Germinal center (tissue), 1 donor: ENCODE measurements at regions not wholly inside any gene's neighbourhood (a gene's known extent, or its start where the extent isn't known, plus 50 kb on each side); places are given as distances from the start of the nearest gene placed in this dataset.
"Not testable (repeated sequence)": the region's sequence is repeated elsewhere in the genome, so short reads cannot be mapped to it uniquely, and the experiment has no call there.

Experiments
- DNase-seq: peaks from one replicate; pipeline ENCODE4 v3.0.0; 2012; ENCODE audit warnings: mixed read lengths, low spot score

DNA sequence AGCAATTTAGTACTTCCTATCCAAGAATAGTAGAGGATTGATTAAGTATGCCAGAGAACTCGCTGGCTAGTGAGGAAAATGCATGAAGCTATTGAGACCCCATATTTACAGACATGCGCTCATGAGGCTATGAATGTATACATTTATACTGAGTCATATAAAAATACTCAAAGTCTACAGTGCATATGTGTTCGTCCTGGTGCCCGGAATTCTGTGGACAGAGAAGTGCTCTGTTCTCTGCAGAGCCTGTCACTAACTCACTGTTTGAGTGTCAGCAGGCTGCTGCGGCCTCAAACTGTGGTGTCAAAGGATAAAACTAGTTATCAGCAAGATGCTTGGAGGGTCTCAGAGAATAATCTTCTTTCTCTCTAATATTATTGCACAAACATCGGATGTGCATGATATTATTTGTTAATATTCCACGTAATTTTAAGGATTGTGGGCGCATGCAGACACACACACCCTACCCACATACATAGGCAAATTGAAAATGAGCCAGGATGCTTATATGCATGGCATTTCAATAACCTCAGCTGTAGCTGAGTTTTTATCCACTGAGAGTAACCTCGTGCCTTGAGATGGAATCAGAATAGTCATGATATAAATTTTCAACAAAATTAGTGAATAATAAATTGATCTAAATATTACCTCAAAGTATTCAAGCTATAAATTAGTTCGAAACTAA is 50.0 kb upstream of the TSC22D2 start:
- no peak for DNase-seq

DNA sequence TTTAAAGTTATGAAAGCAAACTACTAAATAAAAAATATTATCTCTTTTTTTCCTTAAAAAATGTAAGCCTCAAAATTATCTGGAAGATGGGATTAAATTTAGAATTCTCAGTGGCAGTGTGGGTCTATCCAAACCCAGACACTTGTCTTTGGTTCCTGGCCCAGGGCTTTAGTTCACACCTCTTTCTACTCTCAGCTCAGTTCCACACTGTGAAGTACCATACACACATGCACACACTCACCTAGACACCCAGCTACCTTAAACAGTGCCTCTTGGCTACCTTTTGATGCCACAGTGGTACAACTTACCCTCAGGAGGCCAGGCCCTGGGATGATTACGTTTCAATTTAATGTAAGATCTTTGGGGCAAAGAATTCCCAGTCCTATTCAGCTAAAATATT is 51.0 kb upstream of the TSC22D2 start:
- no peak for DNase-seq

DNA sequence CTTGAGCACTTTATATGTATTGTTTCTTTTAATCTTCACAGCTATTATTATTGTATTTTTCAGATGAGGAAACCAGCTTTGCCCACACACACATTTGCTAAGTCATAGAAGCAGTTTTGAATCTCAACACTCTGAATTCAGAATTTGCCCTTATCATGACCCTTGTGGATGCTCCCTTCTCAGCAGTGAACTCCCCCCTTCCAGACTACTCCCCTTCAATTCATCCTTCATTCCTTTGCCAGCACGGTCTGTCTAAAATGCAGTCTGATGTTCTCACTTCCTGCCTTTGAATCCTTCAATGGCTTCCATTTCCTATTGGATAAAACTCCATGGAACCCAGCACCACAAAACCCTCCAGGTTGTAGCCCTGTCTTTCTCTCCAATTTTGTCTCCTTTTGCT is 52.5 kb upstream of the TSC22D2 start:
- no peak for DNase-seq

DNA sequence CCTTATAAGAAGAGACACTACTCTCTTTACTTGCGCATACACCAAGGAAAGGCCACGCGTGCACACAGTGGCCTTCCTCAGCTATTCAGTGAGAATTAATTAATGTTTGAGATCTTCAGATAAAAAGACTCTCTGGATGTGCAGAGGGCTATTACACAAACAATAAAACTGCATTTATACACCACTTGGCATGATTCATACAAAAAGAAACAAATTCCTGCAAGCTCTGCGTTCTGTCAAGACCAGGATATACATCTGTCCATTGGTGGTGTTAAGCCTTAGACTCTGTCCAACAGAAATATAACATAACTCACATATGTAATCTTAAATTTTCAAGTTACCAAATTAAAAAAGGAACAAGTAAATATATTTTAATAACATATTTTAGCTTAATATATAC is 55.2 kb upstream of the TSC22D2 start:
- DNase-seq, result no peak

DNA sequence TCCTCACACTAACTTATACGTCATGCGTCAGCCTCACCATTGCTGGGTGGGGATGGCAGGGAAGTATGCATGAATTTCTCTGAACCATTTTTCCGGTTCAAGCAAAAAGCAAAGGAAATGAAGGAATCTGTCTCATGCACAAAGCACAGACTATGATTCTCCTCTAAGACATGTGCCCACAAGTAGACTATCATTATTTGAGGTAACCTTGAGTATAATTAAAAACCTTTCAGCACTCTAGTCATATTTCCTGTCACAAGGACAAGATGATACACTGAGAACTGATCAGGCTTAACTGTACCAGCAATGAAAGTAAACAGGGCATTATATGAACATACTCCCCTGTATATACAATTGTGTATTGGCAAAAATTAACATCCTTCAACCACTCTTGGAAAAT is 56.7 kb upstream of the TSC22D2 start:
- no peak for DNase-seq

DNA sequence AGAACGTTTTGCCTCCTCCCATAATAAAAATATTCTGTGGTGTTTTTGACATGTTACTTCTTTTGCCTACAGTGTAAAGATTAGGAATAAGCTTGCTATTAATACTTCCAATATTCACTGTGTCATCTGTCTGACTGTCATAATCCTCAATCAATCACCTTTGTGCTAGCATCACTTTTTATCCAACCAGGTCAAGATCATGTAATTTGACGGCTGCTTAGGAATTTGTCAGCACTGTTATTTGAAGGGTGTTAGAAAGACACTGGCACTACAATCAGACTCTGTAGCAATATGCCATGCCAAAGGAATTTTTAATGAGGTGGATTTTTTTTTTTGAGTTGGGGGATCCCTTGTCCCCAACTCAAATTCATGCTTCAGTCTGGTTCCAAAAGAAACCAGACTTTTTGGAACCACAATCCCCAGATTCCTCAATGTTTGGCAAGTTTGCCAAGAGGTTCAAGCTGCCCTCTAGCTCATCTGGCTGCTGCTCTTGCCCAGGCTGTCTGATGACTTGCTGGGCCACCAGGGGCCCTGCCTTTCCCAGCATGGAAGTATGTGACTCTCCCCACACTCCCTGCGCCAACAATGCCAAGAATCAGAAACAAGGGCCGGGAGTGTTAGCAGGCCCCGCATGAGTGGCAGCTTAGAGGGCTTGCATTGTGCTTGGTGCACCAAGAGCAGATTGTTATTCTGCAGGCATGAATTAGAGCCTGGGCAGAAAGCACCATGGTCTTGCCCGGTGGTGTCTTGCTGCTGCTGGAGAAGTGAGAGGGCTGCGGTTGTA is 58.6 kb upstream of the TSC22D2 start:
- no peak for DNase-seq

DNA sequence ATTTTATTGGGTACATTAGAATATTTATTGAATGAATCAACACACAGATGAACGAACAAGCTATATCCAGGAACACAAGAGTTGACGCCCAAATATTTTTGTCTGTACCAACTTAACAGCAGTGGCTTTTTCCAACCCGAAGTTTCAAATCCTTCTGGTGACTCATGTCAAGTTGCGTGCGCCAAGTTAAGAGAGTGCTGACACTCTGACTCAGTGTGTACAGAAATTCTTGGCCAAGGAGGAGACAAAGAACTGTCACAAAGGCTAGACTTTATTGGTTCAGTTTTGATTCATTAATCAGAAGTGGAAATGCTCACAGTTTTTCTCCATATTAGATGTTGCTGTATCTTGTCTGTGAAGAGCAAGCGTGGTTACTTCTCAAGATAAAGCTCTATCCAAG is 59.6 kb upstream of the TSC22D2 start:
- DNase-seq, result no peak

DNA sequence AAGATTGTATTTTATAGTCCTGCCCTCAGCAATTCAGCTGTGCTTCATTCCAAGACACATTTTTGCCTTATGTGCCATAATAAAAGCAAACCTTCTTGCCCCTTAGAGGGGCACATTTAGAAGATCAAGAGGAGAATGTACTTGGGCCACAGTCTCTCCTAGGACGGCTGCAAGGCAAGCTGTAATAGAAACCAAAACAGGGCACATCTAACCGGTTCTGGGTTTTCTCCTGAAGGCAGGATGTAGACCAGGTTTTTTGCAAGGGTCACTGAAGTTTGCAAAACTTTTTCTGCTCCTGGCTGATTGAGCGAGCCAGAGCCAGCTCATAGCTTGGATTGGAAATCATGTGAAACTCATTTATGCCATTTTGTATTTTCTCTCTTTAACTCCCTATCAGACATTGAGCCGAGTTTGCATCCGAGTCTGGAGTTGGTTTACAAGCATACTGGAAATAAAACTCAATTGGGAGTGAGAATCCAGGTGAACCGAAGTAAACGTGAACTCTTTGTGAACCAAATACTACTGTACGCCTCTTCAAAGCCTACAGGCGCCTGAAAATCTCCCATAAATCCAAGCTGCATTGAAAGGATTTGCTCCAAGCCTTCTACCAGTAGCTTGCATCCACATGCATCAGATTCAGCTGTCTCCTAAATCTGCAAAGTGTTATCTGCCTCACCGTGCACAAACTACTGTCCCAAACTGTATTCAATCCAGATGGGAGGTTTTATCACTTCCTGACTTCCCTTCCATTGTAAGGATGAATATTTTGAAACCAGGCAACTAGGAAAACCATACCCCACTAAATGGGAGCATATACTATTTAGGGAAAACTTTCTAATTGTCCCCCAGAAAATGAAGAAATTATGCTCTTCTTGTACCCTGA is 60.9 kb upstream of the TSC22D2 start:
- DNase-seq, result no peak

DNA sequence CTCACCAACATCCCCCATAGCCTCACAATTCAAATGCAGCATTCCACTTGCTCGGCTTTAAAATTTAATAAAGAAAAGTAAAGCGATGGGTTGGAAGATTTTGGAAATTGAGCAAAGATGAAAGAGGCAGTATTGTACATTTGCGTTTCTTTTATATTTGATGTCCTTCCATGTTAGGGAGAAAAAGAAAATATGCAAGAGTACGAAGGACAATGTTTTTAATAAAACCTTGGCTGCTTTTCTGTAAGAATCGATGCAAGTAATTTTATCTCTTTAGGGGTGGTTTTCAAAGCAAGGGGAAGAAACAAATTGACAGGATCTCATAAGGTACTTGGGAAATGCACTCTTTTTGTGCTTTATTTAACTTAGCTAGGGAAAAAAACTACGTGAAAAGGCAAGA is 61.8 kb upstream of the TSC22D2 start:
- DNase-seq, result no peak

DNA sequence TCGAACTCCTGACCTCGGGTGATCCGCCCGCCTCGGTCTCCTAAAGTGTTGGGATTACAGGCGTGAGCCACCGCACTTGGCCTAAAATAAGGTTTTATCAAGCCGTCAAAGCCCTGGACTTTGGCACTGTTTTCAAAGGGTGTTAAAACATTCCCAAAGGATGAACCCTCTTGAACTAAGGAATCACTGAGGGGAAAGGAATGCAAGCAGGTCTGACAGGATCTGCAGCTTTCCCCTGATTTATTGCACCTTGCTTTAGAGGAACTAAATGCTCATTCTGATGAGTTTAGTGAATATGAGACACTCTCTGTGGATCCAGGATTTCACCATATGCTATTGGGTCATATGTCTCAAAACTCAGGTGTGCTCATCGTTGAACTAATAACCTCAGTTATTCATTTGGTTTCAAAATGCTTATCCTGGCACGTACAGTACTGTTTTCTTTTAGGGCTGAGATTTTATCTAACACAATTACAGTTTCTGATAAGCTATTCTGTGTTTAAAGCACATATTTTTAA is 63.0 kb upstream of the TSC22D2 start:
- DNase-seq, result no peak

DNA sequence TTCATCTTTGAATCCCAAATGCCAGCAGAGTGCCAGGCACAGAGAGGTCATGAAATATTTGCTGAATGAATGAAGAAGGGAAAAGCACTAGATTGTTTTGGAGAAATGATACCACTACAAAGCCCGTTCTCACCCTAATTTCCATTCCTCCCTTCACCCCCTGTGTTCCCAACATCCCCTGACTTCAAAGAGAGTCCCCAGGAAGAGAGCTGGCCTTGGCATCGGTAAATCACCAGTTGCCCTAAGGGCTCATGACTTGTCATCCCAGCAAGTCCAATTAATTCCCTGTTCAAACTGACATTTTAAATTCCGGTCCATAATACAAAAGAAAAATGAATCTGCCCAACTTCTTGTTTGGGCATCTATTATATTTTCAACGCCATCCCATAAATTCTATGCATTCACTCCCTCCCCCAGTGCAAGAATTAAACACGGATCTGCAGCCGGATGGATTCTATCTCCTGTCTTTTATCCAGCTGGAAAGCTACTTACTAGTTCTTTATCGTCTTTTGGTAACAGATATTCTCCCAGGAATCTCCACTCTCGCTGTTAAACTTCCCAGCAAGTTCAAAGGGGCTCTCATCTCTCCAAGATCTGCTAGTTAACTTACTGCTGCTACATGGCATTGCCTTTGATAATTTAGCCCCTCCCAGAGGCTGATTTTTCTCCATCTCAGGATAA is 63.9 kb upstream of the TSC22D2 start:
- DNase-seq, result no peak

DNA sequence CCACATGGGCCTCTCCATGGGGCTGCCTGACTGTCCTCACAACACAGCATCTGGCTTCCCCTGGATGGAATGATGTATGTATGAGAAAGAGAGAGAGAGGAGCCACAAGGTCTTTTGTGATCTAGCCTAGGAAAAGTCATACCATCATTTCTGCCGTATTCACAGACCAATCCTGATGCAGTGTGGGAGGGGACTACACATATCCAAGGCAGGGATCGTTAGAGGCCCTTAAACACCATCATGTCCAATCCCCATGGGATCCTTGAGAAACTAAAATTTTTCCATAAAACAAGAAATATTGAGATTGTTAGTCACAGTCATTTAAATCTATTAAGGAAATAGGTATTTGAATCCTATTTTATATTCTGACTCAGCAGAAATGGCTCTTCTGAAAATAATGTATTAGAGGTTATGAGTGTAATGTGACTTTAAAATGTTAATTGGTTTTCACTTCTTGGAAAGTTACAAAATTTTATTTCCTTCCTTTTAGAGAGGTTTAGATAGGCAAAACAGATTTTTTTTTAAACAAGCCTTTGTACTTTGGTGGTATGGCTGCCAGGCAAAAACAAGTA is 65.1 kb upstream of the TSC22D2 start:
- no peak for DNase-seq

DNA sequence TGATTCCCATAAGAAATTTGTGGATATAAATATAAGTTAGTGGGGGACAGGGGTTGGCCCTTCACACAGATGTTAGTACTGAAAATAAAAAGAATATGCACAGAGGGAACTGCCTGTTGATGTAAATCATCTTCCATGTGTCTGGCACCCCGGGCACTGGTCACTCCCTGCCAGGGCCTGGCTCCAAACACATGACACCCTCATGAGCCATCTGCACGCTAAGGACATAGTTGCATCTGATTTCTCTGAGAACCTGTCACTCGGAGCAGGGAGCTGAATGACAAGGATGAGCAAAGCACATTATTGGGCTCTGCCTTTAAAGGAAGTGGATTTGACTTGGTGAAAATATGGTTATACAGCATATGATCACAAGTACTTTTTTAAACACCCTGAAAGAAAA is 66.2 kb upstream of the TSC22D2 start:
- no peak for DNase-seq

DNA sequence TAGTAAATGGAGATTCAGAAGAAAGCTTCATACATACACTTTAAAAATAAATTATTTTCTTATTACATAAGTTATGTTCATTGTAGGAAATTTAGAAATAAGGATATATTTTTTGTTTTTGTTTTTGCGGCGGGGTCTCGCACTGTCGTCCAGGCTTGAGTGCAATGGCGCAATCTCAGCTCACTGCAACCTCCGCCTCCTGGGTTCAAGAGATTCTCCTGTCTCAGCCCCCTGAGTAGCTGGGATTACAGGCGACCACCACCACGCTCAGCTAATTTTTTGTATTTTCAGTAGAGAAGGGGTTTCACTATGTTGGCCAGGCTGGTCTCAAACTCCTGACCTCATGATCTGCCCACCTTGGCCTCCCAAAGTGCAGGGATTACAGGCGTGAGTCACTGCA is 71.7 kb upstream of the TSC22D2 start:
- DNase-seq, result not testable (repeated sequence)

DNA sequence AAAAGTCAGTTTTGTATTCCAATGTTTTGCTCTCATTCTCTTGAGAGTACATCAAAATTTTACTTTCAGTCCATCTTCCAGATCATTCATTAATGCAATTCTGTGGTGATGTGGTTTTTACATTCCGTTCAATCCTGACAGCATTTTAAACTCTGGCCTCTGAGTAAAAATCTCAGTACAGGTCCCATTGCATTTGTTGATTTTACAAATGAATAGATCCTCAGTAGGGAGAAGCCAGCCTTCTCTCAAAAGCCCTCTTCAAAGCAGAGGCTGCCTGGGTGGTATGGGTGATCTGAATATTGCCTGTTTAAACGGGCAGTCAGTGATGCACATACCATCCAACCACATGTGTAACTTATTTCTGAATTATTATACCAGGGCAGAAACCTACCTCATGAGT is 72.5 kb upstream of the TSC22D2 start:
- DNase-seq, result no peak

DNA sequence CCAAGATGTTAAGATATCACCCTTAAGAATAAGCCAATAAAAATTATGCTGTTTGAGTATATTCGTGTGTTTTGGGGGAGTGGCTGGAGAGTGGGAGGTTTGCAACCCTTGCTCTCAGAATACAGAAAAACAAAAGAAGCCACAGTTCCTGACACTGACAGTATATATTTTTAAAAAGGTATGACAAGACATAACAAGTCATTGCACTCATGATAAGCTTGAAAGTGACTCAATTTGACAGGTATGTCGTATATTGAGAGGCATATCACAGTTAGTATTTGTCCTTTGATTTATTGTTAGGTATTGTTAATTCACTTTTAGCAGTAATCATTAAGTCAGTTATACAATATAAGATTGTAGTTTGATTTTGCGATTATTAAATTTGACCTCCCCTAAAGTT is 73.1 kb upstream of the TSC22D2 start:
- DNase-seq, result no peak

DNA sequence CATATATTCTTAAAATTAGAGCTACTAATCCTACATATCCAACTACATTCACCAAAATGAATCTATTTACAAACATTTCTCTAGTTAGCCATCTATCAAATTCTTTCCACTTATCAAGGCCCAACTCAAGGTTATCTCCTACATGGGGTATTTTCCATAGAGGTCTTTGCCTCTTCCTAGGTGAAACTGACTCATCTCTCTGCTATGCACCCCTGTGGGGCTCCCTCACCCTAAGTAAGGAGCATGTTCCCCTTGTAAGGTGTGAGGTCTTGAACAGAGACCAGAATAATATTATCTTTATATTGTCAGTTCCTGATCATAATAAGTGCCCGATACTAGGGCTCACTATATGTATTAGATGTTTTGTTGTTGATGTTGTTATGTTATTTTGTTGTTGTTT is 74.6 kb upstream of the TSC22D2 start:
- no peak for DNase-seq

DNA sequence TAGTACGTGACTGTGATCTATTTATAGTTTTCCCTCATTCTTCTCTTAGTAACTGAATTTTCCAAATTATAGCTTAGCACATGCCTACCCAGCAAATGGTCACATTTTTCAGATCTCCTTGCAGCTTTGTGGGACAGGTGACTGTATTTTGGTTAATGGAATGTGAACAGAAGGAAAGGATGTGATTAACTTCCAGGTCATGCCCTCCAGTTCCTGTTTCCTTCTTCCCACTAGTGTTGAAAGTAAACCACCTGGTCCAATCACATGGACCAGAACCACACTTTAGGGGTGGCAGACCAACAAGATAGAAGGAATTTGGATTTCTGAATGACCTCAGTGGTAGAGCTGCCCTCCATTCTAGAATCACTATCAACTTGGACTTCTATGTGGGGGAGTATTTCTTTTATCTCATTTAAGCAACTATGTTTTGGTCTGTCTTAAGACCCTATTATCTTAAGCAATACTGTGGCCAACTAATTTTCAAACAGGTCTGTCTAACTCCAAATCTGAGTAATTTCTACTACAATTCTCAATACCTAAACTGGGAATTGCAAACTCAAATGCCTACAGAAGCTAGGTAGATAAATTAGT is 76.0 kb upstream of the TSC22D2 start:
- DNase-seq, result no peak

DNA sequence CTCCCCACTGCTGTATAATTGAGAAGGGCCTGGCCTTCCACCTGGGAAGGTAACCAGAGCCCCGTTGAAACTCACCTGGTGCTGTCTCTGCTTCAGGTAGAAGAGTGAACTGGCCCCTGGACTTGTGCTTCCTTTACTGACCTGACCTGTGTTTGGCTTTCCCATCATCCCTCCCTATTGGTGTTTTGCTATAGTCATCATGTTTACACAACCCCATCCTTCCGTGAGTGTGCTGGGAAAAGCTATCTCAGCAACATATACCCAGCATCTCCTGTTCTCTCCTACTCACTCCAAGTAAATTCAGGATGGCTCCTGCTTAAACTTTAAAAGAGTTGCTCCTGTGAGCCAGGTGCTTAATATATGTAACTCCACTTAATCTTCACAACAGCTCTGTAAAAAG is 77.2 kb upstream of the TSC22D2 start:
- no peak for DNase-seq

DNA sequence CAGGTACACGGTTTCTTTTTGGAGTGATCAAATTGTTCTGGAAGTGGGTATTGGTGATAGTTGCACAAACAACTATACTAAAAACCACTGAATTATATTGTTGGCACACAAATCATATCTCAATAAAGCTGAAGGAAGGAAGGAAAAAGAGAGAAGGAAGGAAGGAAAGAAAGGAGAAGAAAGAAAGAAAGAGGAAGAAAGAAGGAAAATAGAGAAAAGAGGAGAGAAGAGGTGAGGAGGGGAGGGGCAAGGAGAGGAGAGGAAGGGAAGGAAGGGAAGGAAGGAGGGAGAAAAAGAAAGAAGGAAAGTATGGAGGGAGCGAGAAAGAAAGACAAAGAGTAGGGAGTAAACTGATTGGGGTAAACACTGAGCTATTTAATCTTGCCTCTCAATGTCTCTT is 77.9 kb upstream of the TSC22D2 start:
- no peak for DNase-seq

DNA sequence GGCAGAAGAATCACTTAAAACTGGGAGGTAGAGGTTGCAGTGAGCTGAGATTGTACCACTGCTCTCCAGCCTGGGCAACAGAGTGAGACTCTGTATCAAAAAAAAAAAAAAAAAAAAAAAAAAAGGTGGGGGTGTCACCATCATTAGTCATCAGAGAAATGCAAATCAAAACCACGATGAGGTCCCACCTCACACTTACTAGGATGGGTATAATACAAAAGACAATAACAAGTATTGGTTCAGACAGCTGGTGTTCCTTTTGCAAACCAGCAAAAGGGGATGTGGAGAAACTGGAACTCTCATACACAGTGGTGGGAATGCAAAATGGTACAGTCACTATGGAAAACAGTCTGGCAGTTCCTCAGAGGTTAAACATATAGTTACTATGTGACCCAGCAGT is 78.7 kb upstream of the TSC22D2 start:
- no peak for DNase-seq
